IPS-18c (cell line): ENCODE measurements at regions not wholly inside any gene's neighbourhood (a gene's known extent, or its start where the extent isn't known, plus 50 kb on each side); places are given as distances from the start of the nearest gene placed in this dataset.

Experiments used
- H3K4me3 ChIP-seq: 2 replicates; pipeline ENCODE4 v1.7.0; 2013; ENCODE audit warnings: low read depth, mild to moderate bottlenecking, low read length, moderate library complexity; ENCODE audit not compliant: insufficient read depth
- H3K9me3 ChIP-seq: one replicate; pipeline ENCODE4 v1.6.1; 2013; ENCODE audit warnings: mild to moderate bottlenecking, low read length, moderate library complexity; ENCODE audit not compliant: control insufficient read depth, insufficient read depth

- Histone ChIP-seq H3K4me3 (no peak overlapping the region), H3K9me3 (no peaks in the 10 kb centered on the region)
Observed at GRCh38 chr2:116842164-116842563, 972.3 kb upstream of the DDX18 start.

GRCh38 chr2:116859708-116860107 is 954.8 kb upstream of the DDX18 start:
- Histone ChIP-seq H3K9me3 (peaks cover 3% of the 10 kb centered on the region), H3K4me3 (no peak overlapping the region)

- no peak overlapping the region for H3K4me3 ChIP-seq
- no peaks in the 10 kb centered on the region for H3K9me3 ChIP-seq
Observed at GRCh38 chr2:116874021-116874420, 940.5 kb upstream of the DDX18 start.

GRCh38 chr2:116877274-116877673 is 937.2 kb upstream of the DDX18 start:
- H3K9me3 ChIP-seq = no peaks in the 10 kb centered on the region
- no peak overlapping the region for H3K4me3 ChIP-seq

GRCh38 chr2:116877944-116878343 is 936.5 kb upstream of the DDX18 start:
- H3K4me3 ChIP-seq = no peak overlapping the region

GRCh38 chr2:116879650-116880160 is 934.8 kb upstream of the DDX18 start:
- H3K9me3 ChIP-seq = no peaks in the 10 kb centered on the region
- H3K4me3 ChIP-seq = no peak overlapping the region

More at GRCh38 chr2:116877944-116878343, 936.5 kb upstream of the DDX18 start:
- H3K9me3 ChIP-seq = no peaks in the 10 kb centered on the region

- Histone ChIP-seq H3K4me3 (no peak overlapping the region), H3K9me3 (peaks cover 2% of the 10 kb centered on the region)
Observed at GRCh38 chr2:116891191-116891590, 923.3 kb upstream of the DDX18 start.

- H3K9me3 ChIP-seq = no peaks in the 10 kb centered on the region
- no peak overlapping the region for H3K4me3 ChIP-seq
Observed at GRCh38 chr2:116911540-116911939, 903.0 kb upstream of the DDX18 start.

GRCh38 chr2:116915673-116916072 is 898.8 kb upstream of the DDX18 start:
- Histone ChIP-seq H3K9me3 (no peaks in the 10 kb centered on the region), H3K4me3 (no peak overlapping the region)

GRCh38 chr2:116917196-116917595 is 897.3 kb upstream of the DDX18 start:
- H3K4me3 ChIP-seq = no peak overlapping the region
- H3K9me3 ChIP-seq = no peaks in the 10 kb centered on the region

- H3K9me3 ChIP-seq = no peaks in the 10 kb centered on the region
- no peak overlapping the region for H3K4me3 ChIP-seq
Observed at GRCh38 chr2:116918574-116918973, 895.9 kb upstream of the DDX18 start.

GRCh38 chr2:116922414-116922813 is 892.1 kb upstream of the DDX18 start:
- no peak overlapping the region for H3K4me3 ChIP-seq
- H3K9me3 ChIP-seq = no peaks in the 10 kb centered on the region

- Histone ChIP-seq H3K9me3 (no peaks in the 10 kb centered on the region), H3K4me3 (no peak overlapping the region)
Observed at GRCh38 chr2:116924509-116924908, 890.0 kb upstream of the DDX18 start.

GRCh38 chr2:116935097-116935814 is 879.2 kb upstream of the DDX18 start:
- H3K9me3 ChIP-seq = no peaks in the 10 kb centered on the region
- H3K4me3 ChIP-seq = no peak overlapping the region

GRCh38 chr2:116948258-116948657 is 866.2 kb upstream of the DDX18 start:
- no peaks in the 10 kb centered on the region for H3K9me3 ChIP-seq
- no peak overlapping the region for H3K4me3 ChIP-seq

GRCh38 chr2:116949249-116949648 is 865.2 kb upstream of the DDX18 start:
- Histone ChIP-seq H3K9me3 (no peaks in the 10 kb centered on the region), H3K4me3 (no peak overlapping the region)

- no peak overlapping the region for H3K4me3 ChIP-seq
- no peaks in the 10 kb centered on the region for H3K9me3 ChIP-seq
Observed at GRCh38 chr2:116952254-116952653, 862.2 kb upstream of the DDX18 start.

GRCh38 chr2:116955646-116956045 is 858.8 kb upstream of the DDX18 start:
- Histone ChIP-seq H3K9me3 (no peaks in the 10 kb centered on the region), H3K4me3 (no peak overlapping the region)

- H3K9me3 ChIP-seq = no peaks in the 10 kb centered on the region
- H3K4me3 ChIP-seq = no peak overlapping the region
Observed at GRCh38 chr2:116975608-116976007, 838.9 kb upstream of the DDX18 start.
